IgD-negative memory B cell (primary cell): ENCODE measurements at regions not wholly inside any gene's neighbourhood (a gene's known extent, or its start where the extent isn't known, plus 50 kb on each side); places are given as distances from the start of the nearest gene placed in this dataset.

ENCODE experiments used
- H3K27ac Mint-ChIP-seq, 3 donors: one replicate each; pipeline ENCODE4 v1.8.0; 2020 to 2022; ENCODE audit warnings: mild to moderate bottlenecking in 3 of 3, mixed read lengths in 3 of 3, moderate library complexity in 1 of 3
- H3K27me3 Mint-ChIP-seq: one replicate; pipeline ENCODE4 v1.8.0; 2021; ENCODE audit warnings: mixed read lengths
- H3K36me3 Mint-ChIP-seq: one replicate; pipeline ENCODE4 v1.8.0; 2020; ENCODE audit warnings: mild to moderate bottlenecking, mixed read lengths
- H3K4me1 Mint-ChIP-seq, 3 donors: one replicate each; pipeline ENCODE4 v1.8.0; 2020 to 2022; ENCODE audit warnings: mixed read lengths in 3 of 3, mild to moderate bottlenecking in 1 of 3
- H3K4me3 Mint-ChIP-seq, 4 donors: one replicate each; pipeline ENCODE4 v1.8.0; 2020 to 2022; ENCODE audit warnings: mild to moderate bottlenecking in 4 of 4, mixed read lengths in 4 of 4, moderate library complexity in 3 of 4
- H3K9me3 Mint-ChIP-seq, 3 donors: one replicate each; pipeline ENCODE4 v1.8.0; 2020 to 2021; ENCODE audit warnings: mixed read lengths in 3 of 3, mild to moderate bottlenecking in 1 of 3

GRCh38 chr12:58489394-58489793 lies 430.9 kb downstream of the LRIG3 start:
- no peaks in the 10 kb centered on the region for H3K27me3 Mint-ChIP-seq
- H3K36me3 Mint-ChIP-seq: no peaks in the 10 kb centered on the region
- no peaks in the 10 kb centered on the region for H3K9me3 Mint-ChIP-seq
- H3K4me3 Mint-ChIP-seq: no peak overlapping the region
- H3K4me1 Mint-ChIP-seq: no peaks in the 10 kb centered on the region
- no peak overlapping the region for H3K27ac Mint-ChIP-seq

GRCh38 chr12:58491306-58491705 lies 429.0 kb downstream of the LRIG3 start:
- H3K27me3 Mint-ChIP-seq: no peaks in the 10 kb centered on the region
- no peak overlapping the region for H3K4me3 Mint-ChIP-seq
- H3K4me1 Mint-ChIP-seq: no peaks in the 10 kb centered on the region
- H3K36me3 Mint-ChIP-seq: no peaks in the 10 kb centered on the region
- no peak overlapping the region for H3K27ac Mint-ChIP-seq
- H3K9me3 Mint-ChIP-seq: peaks cover 0 to 5% (median 0%) of the 10 kb centered on the region in 3 donors

- H3K9me3 Mint-ChIP-seq: peaks cover 0 to 7% (median 0%) of the 10 kb centered on the region in 3 donors
- H3K27ac Mint-ChIP-seq: no peak overlapping the region
- H3K27me3 Mint-ChIP-seq: no peaks in the 10 kb centered on the region
- no peaks in the 10 kb centered on the region for H3K36me3 Mint-ChIP-seq
- H3K4me3 Mint-ChIP-seq: no peak overlapping the region
- no peaks in the 10 kb centered on the region for H3K4me1 Mint-ChIP-seq
These were observed 423.7 kb downstream of the LRIG3 start for GRCh38 chr12:58496411-58497190.

- peaks cover 0 to 3% (median 0%) of the 10 kb centered on the region in 3 donors for H3K9me3 Mint-ChIP-seq
- H3K27ac Mint-ChIP-seq: no peak overlapping the region
- H3K27me3 Mint-ChIP-seq: no peaks in the 10 kb centered on the region
- H3K4me1 Mint-ChIP-seq: no peaks in the 10 kb centered on the region
- H3K36me3 Mint-ChIP-seq: no peaks in the 10 kb centered on the region
- no peak overlapping the region for H3K4me3 Mint-ChIP-seq
These were observed 419.9 kb downstream of the LRIG3 start for GRCh38 chr12:58500399-58500798.

- no peak overlapping the region for H3K4me3 Mint-ChIP-seq
- H3K27me3 Mint-ChIP-seq: no peaks in the 10 kb centered on the region
- H3K9me3 Mint-ChIP-seq: peaks cover 0 to 2% (median 1%) of the 10 kb centered on the region in 3 donors
- no peaks in the 10 kb centered on the region for H3K4me1 Mint-ChIP-seq
- no peaks in the 10 kb centered on the region for H3K36me3 Mint-ChIP-seq
- no peak overlapping the region for H3K27ac Mint-ChIP-seq
These were observed 418.1 kb downstream of the LRIG3 start for GRCh38 chr12:58502226-58502625.

- H3K27me3 Mint-ChIP-seq: no peaks in the 10 kb centered on the region
- H3K36me3 Mint-ChIP-seq: no peaks in the 10 kb centered on the region
- H3K4me1 Mint-ChIP-seq: no peaks in the 10 kb centered on the region
- H3K27ac Mint-ChIP-seq: no peak overlapping the region
- H3K4me3 Mint-ChIP-seq: no peak overlapping the region
- peaks cover 0 to 2% (median 1%) of the 10 kb centered on the region in 3 donors for H3K9me3 Mint-ChIP-seq
These were observed 417.5 kb downstream of the LRIG3 start for GRCh38 chr12:58502841-58503240.

GRCh38 chr12:58503731-58504130 lies 416.6 kb downstream of the LRIG3 start:
- H3K36me3 Mint-ChIP-seq: no peaks in the 10 kb centered on the region
- H3K27me3 Mint-ChIP-seq: no peaks in the 10 kb centered on the region
- H3K9me3 Mint-ChIP-seq: peaks cover 0 to 4% (median 1%) of the 10 kb centered on the region in 3 donors
- H3K27ac Mint-ChIP-seq: no peak overlapping the region
- no peaks in the 10 kb centered on the region for H3K4me1 Mint-ChIP-seq
- H3K4me3 Mint-ChIP-seq: no peak overlapping the region

- H3K9me3 Mint-ChIP-seq: peaks cover 0 to 4% (median 1%) of the 10 kb centered on the region in 3 donors
- no peak overlapping the region for H3K27ac Mint-ChIP-seq
- H3K36me3 Mint-ChIP-seq: no peaks in the 10 kb centered on the region
- no peaks in the 10 kb centered on the region for H3K27me3 Mint-ChIP-seq
- H3K4me3 Mint-ChIP-seq: no peak overlapping the region
- no peaks in the 10 kb centered on the region for H3K4me1 Mint-ChIP-seq
These were observed 416.0 kb downstream of the LRIG3 start for GRCh38 chr12:58504143-58504938.

- peaks cover 4 to 12% (median 4%) of the 10 kb centered on the region in 3 donors for H3K9me3 Mint-ChIP-seq
- no peak overlapping the region for H3K4me3 Mint-ChIP-seq
- no peaks in the 10 kb centered on the region for H3K27me3 Mint-ChIP-seq
- H3K27ac Mint-ChIP-seq: no peak overlapping the region
- no peaks in the 10 kb centered on the region for H3K36me3 Mint-ChIP-seq
- H3K4me1 Mint-ChIP-seq: no peaks in the 10 kb centered on the region
These were observed 411.0 kb downstream of the LRIG3 start for GRCh38 chr12:58509116-58509885.

GRCh38 chr12:58513301-58513834 lies 406.9 kb downstream of the LRIG3 start:
- Mint-ChIP-seq H3K4me1 (no peaks in the 10 kb centered on the region), H3K27ac (no peak overlapping the region), H3K27me3 (no peaks in the 10 kb centered on the region), H3K9me3 (peaks cover 3 to 32% (median 5%) of the 10 kb centered on the region in 3 donors), H3K36me3 (peaks cover 1% of the 10 kb centered on the region), H3K4me3 (no peak overlapping the region)

- no peak overlapping the region for H3K27ac Mint-ChIP-seq
These were observed 406.5 kb downstream of the LRIG3 start for GRCh38 chr12:58513852-58514251.

GRCh38 chr12:58519839-58520238 lies 400.5 kb downstream of the LRIG3 start:
- no peaks in the 10 kb centered on the region for H3K27me3 Mint-ChIP-seq
- H3K4me3 Mint-ChIP-seq: no peak overlapping the region
- no peaks in the 10 kb centered on the region for H3K4me1 Mint-ChIP-seq
- H3K36me3 Mint-ChIP-seq: peaks cover 1% of the 10 kb centered on the region
- no peak overlapping the region for H3K27ac Mint-ChIP-seq
- H3K9me3 Mint-ChIP-seq: peaks cover 5 to 37% (median 8%) of the 10 kb centered on the region in 3 donors

More at GRCh38 chr12:58513852-58514251, 406.5 kb downstream of the LRIG3 start:
- H3K36me3 Mint-ChIP-seq: peaks cover 1% of the 10 kb centered on the region
- H3K4me3 Mint-ChIP-seq: no peak overlapping the region
- no peaks in the 10 kb centered on the region for H3K4me1 Mint-ChIP-seq
- peaks cover 5 to 36% (median 7%) of the 10 kb centered on the region in 3 donors for H3K9me3 Mint-ChIP-seq
- no peaks in the 10 kb centered on the region for H3K27me3 Mint-ChIP-seq

- Mint-ChIP-seq H3K9me3 (peaks cover 5 to 36% (median 8%) of the 10 kb centered on the region in 3 donors), H3K27ac (peak overlapping the region in 1 of 3 donors; percentile 86), H3K27me3 (no peaks in the 10 kb centered on the region), H3K36me3 (peaks cover 1% of the 10 kb centered on the region), H3K4me3 (no peak overlapping the region), H3K4me1 (no peaks in the 10 kb centered on the region)
These were observed 399.2 kb downstream of the LRIG3 start for GRCh38 chr12:58521152-58521551.

GRCh38 chr12:58521796-58522195 lies 398.5 kb downstream of the LRIG3 start:
- no peaks in the 10 kb centered on the region for H3K4me1 Mint-ChIP-seq
- no peak overlapping the region for H3K27ac Mint-ChIP-seq
- H3K27me3 Mint-ChIP-seq: no peaks in the 10 kb centered on the region
- peaks cover 5 to 29% (median 8%) of the 10 kb centered on the region in 3 donors for H3K9me3 Mint-ChIP-seq
- H3K36me3 Mint-ChIP-seq: no peaks in the 10 kb centered on the region
- no peak overlapping the region for H3K4me3 Mint-ChIP-seq

- no peaks in the 10 kb centered on the region for H3K27me3 Mint-ChIP-seq
- peaks cover 2 to 17% (median 5%) of the 10 kb centered on the region in 3 donors for H3K9me3 Mint-ChIP-seq
- H3K4me1 Mint-ChIP-seq: no peaks in the 10 kb centered on the region
- H3K4me3 Mint-ChIP-seq: no peak overlapping the region
- no peaks in the 10 kb centered on the region for H3K36me3 Mint-ChIP-seq
- H3K27ac Mint-ChIP-seq: no peak overlapping the region
These were observed 396.9 kb downstream of the LRIG3 start for GRCh38 chr12:58523360-58523759.
